ENCODE measurements at regions not wholly inside any gene's neighbourhood (a gene's known extent, or its start where the extent isn't known, plus 50 kb on each side); places are given as distances from the start of the nearest gene placed in this dataset.
A peak's percentile ranks its signal among the peaks of the same experiment; 100 is the strongest.

DNA sequence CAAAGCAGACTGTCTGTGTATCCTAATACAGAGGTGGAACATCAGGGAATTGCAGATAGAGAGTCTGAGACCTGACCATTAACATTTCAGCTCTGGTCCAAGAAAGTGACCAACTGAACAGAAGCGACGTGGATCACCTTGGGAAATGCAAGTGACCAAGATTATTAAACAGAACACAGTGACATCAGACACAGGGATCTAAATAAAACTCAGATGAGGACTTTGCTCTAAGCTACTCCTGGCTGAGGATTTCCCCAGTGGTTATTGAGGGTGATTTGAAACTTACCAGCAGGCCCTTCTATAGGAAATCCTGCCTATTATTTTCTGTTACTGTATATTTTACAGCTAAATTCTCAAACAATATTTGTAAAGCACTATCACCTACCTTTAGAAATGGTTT lies 436.0 kb downstream of the TMEM38B start:
- DNase-seq (ENCODE audit: low spot score), result no peak
- Mint-ChIP-seq H3K9me3 (ENCODE audit: unreplicated experiment) (no peaks in the 10 kb centered on the region), H3K36me3 (ENCODE audit: low read depth, unreplicated experiment) (no peaks in the 10 kb centered on the region), H3K27ac (ENCODE audit: unreplicated experiment) (no peak overlapping the region), H3K27me3 (ENCODE audit: unreplicated experiment) (no peaks in the 10 kb centered on the region), H3K4me1 (ENCODE audit: unreplicated experiment) (no peaks in the 10 kb centered on the region), H3K4me3 (ENCODE audit: unreplicated experiment) (no peak overlapping the region)
- TF ChIP-seq, protein P1, sequence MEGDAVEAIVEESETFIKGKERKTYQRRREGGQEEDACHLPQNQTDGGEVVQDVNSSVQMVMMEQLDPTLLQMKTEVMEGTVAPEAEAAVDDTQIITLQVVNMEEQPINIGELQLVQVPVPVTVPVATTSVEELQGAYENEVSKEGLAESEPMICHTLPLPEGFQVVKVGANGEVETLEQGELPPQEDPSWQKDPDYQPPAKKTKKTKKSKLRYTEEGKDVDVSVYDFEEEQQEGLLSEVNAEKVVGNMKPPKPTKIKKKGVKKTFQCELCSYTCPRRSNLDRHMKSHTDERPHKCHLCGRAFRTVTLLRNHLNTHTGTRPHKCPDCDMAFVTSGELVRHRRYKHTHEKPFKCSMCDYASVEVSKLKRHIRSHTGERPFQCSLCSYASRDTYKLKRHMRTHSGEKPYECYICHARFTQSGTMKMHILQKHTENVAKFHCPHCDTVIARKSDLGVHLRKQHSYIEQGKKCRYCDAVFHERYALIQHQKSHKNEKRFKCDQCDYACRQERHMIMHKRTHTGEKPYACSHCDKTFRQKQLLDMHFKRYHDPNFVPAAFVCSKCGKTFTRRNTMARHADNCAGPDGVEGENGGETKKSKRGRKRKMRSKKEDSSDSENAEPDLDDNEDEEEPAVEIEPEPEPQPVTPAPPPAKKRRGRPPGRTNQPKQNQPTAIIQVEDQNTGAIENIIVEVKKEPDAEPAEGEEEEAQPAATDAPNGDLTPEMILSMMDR (IDR thresholded peaks at IDR 0.05; ENCODE audit: unreplicated experiment), result no peak

DNA sequence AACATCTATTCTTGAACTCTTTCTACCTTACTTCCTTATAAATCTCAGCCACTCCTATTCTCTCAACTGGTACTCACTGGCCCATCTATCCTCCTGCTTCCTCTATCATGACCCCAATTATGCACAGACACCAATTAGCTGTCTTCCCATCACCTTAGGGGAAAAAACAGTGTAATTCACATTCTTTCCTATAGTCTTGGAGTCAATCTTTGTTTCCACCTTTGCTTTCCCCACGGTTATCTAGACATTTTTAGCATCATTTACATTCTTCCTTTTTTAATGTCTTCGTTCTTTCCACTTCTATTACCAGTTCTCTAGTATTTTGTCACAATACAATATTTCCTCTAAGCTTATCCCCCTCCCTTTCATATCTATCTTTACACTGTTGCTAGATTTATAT lies 449.4 kb downstream of the TMEM38B start:
- Mint-ChIP-seq H3K4me1 (ENCODE audit: unreplicated experiment) (no peaks in the 10 kb centered on the region), H3K9me3 (ENCODE audit: unreplicated experiment) (no peaks in the 10 kb centered on the region), H3K27ac (ENCODE audit: unreplicated experiment) (no peak overlapping the region), H3K36me3 (ENCODE audit: low read depth, unreplicated experiment) (no peaks in the 10 kb centered on the region), H3K27me3 (ENCODE audit: unreplicated experiment) (no peaks in the 10 kb centered on the region), H3K4me3 (ENCODE audit: unreplicated experiment) (no peak overlapping the region)
- no peak for DNase-seq (ENCODE audit: low spot score)
- TF ChIP-seq, protein P1 (IDR thresholded peaks at IDR 0.05; ENCODE audit: unreplicated experiment), result peak; percentile 31

DNA sequence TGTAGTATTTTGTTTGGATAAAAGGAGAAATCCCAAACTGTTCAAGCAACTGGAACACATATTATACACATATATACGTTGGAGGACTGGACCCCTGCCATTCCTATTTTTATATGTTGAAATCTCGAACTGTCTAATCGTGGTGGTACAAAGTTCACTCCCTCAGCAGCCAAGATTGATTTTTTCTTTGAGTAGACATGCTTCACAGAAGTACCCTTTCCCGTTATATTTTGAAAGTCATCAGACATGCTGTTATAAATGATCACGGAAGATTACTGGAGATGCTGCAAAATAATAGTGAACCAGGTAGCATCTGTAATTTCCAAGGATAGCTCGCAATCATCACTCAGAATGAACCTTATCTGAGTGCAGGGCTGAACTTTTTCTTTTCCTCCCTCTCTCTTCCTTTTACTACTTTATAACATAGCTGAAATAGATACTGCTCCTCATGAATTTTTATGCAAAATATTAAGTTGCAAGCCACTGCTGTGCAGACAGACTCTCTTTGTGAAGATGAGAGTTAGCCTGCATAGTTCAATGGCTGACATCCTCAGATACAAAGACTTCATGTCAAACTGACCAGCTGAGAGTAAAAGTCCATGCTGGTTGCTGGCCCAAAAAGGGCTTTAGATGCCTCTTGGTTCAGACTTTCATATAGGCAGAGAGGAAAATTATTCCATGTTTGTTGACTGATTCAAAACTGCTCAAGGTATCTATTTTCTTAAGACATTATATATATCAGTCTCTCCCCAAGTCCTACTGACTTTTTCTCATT lies 451.9 kb downstream of the TMEM38B start:
- H3K27me3 Mint-ChIP-seq (ENCODE audit: unreplicated experiment), result no peaks in the 10 kb centered on the region

DNA sequence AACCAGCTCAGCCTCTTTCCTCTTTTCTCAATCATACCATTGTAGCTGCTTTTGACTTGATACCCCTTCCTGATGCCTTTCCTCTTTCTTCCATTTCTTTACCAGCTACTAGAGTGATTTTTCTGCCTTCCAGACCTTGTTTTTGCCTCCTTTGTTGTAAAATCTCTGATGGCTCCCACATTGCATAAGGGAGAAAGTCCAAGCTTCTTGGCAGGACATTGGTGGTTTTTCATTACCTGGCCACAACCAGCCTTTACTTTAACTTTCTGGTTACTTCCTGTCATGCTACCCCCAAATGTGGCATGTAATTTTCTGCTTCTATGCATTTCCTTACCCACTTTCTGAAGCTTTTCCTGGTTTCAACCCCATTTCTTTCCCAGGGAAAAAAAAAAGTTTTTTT lies 452.5 kb downstream of the TMEM38B start:
- Mint-ChIP-seq H3K9me3 (ENCODE audit: unreplicated experiment) (no peaks in the 10 kb centered on the region), H3K4me3 (ENCODE audit: unreplicated experiment) (no peak overlapping the region), H3K4me1 (ENCODE audit: unreplicated experiment) (no peaks in the 10 kb centered on the region), H3K36me3 (ENCODE audit: low read depth, unreplicated experiment) (no peaks in the 10 kb centered on the region), H3K27me3 (ENCODE audit: unreplicated experiment) (no peaks in the 10 kb centered on the region), H3K27ac (ENCODE audit: unreplicated experiment) (no peak overlapping the region)
- TF ChIP-seq, protein P1 (IDR thresholded peaks at IDR 0.05; ENCODE audit: unreplicated experiment), result no peak
- no peak for DNase-seq (ENCODE audit: low spot score)

More for the DNA sequence above, 451.9 kb downstream of the TMEM38B start:
- TF ChIP-seq, protein P1 (IDR thresholded peaks at IDR 0.05; ENCODE audit: unreplicated experiment), result no peak
- no peaks in the 10 kb centered on the region for H3K9me3 Mint-ChIP-seq (ENCODE audit: unreplicated experiment)
- no peaks in the 10 kb centered on the region for H3K4me1 Mint-ChIP-seq (ENCODE audit: unreplicated experiment)
- no peak overlapping the region for H3K4me3 Mint-ChIP-seq (ENCODE audit: unreplicated experiment)
- no peak overlapping the region for H3K27ac Mint-ChIP-seq (ENCODE audit: unreplicated experiment)
- no peak for DNase-seq (ENCODE audit: low spot score)
- H3K36me3 Mint-ChIP-seq (ENCODE audit: low read depth, unreplicated experiment), result no peaks in the 10 kb centered on the region

DNA sequence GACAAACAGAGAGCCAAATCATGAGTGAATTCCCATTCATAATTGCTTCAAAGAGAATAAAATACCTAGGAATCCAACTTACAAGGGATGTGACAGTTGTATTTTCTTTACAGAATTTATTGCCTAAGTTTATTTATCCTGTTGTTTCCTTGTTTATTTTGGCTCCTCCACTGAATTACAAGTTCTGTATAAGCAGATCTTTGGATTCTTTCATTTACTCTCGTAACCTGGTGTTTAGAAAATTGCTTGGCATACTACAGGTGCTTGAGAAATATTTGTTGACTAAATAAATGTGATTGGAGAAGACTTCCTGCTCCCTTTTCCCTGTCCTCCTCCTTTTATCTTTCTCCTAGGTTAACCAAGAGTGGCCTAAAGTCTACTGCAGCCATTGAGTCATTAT lies 455.6 kb downstream of the TMEM38B start:
- Mint-ChIP-seq H3K9me3 (ENCODE audit: unreplicated experiment) (no peaks in the 10 kb centered on the region), H3K4me1 (ENCODE audit: unreplicated experiment) (no peaks in the 10 kb centered on the region), H3K36me3 (ENCODE audit: low read depth, unreplicated experiment) (no peaks in the 10 kb centered on the region)

More for the DNA sequence above, 455.6 kb downstream of the TMEM38B start:
- no peak for DNase-seq (ENCODE audit: low spot score)
- TF ChIP-seq, protein P1 (IDR thresholded peaks at IDR 0.05; ENCODE audit: unreplicated experiment), result no peak
- Mint-ChIP-seq H3K27me3 (ENCODE audit: unreplicated experiment) (no peaks in the 10 kb centered on the region), H3K4me3 (ENCODE audit: unreplicated experiment) (no peak overlapping the region), H3K27ac (ENCODE audit: unreplicated experiment) (no peak overlapping the region)
